A549 (cell line): ENCODE measurements at regions not wholly inside any gene's neighbourhood (a gene's known extent, or its start where the extent isn't known, plus 50 kb on each side); places are given as distances from the start of the nearest gene placed in this dataset.

ENCODE experiments used
- CTCF ChIP-seq: fragments of >200 bp; sonication (Bioruptor Twin); formaldehyde crosslinking; IDR thresholded peaks from 3 replicates; pipeline ENCODE4 v1.5.1; 2016
- EP300 ChIP-seq, 2 experiments: fragments of >200 bp; sonication (Bioruptor Twin); formaldehyde crosslinking; IDR thresholded peaks; 2 replicates in 1 of 2; 3 replicates in 1 of 2; pipeline ENCODE4 v1.6.1; 2016 to 2017
- GATA3 ChIP-seq: IDR thresholded peaks from 2 replicates; pipeline ENCODE4 v1.6.1; 2012; ENCODE audit warnings: borderline replicate concordance
- JUN ChIP-seq, 2 experiments: fragments of >200 bp; sonication (Bioruptor Twin); formaldehyde crosslinking; IDR thresholded peaks; 2 replicates in 1 of 2; 3 replicates in 1 of 2; pipeline ENCODE4 v1.6.1; 2016 to 2017
- JUNB ChIP-seq: fragments of >200 bp; sonication (Bioruptor Twin); formaldehyde crosslinking; IDR thresholded peaks from 2 replicates; pipeline ENCODE4 v1.6.1; 2016
- POLR2A ChIP-seq: IDR thresholded peaks from 2 replicates; pipeline ENCODE4 v1.6.1; 2012; ENCODE audit warnings: mild to moderate bottlenecking, low read length
- ZSCAN20 ChIP-seq: fragments of 250-450 bp; sonication (Bioruptor Pico); IDR thresholded peaks from 2 replicates; pipeline ENCODE4 v1.8.0; 2022; ENCODE audit warnings: mild to moderate bottlenecking, moderate library complexity
- TF ChIP-seq, protein P1 (sequence below): fragments of 200-600 bp; sonication (generic); IDR thresholded peaks from 2 replicates; pipeline ENCODE4 v1.6.1; 2016; ENCODE audit warnings: antibody characterized with exemption, mild to moderate bottlenecking, moderate library complexity

DNA sequence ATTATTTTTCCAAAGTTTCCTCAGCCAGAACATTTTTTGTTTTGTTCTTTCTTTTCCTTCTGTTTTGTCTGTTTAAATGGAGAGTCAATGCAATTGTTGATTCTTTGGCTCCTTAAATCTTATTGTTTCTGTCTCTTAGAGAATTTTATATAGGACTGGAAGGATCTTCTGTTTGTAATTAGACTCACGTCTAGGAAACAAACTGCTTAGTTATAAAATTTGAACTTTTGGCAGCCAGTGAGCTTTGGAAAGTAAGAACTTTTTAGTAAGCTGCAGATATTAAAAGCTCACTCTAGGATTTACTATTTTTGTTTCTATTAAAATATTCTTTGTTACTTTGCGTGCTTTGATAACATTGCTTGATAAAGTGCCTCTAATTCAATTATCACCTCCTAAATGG, 109.8 kb upstream of the HNRNPU start:
- TF ChIP-seq EP300 (IDR thresholded peaks at IDR 0.05) (no peak), POLR2A (no peak), GATA3 (no peak), CTCF (no peak), JUN (IDR thresholded peaks at IDR 0.05) (no peak), JUNB (no peak), ZSCAN20 (CRISPR knock-in tag) (no peak)
- TF ChIP-seq, protein P1, sequence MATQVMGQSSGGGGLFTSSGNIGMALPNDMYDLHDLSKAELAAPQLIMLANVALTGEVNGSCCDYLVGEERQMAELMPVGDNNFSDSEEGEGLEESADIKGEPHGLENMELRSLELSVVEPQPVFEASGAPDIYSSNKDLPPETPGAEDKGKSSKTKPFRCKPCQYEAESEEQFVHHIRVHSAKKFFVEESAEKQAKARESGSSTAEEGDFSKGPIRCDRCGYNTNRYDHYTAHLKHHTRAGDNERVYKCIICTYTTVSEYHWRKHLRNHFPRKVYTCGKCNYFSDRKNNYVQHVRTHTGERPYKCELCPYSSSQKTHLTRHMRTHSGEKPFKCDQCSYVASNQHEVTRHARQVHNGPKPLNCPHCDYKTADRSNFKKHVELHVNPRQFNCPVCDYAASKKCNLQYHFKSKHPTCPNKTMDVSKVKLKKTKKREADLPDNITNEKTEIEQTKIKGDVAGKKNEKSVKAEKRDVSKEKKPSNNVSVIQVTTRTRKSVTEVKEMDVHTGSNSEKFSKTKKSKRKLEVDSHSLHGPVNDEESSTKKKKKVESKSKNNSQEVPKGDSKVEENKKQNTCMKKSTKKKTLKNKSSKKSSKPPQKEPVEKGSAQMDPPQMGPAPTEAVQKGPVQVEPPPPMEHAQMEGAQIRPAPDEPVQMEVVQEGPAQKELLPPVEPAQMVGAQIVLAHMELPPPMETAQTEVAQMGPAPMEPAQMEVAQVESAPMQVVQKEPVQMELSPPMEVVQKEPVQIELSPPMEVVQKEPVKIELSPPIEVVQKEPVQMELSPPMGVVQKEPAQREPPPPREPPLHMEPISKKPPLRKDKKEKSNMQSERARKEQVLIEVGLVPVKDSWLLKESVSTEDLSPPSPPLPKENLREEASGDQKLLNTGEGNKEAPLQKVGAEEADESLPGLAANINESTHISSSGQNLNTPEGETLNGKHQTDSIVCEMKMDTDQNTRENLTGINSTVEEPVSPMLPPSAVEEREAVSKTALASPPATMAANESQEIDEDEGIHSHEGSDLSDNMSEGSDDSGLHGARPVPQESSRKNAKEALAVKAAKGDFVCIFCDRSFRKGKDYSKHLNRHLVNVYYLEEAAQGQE = no peak
